ENCODE measurements at regions not wholly inside any gene's neighbourhood (a gene's known extent, or its start where the extent isn't known, plus 50 kb on each side); places are given as distances from the start of the nearest gene placed in this dataset.

- Histone ChIP-seq H3K4me3 (replicated peaks in 1 of 3; ENCODE audit: insufficient read depth in 1 of 3, low read depth in 1 of 3, low read length in 3 of 3) (no peak overlapping the region), H3K36me3 (ENCODE audit: control insufficient read depth in 2 of 2, extremely low read depth in 1 of 2, insufficient read depth in 2 of 2, low read length in 2 of 2) (no peaks in the 10 kb centered on the region), H3K27ac (ENCODE audit: insufficient read depth, low read depth, low read length) (no peak overlapping the region), H3K9ac (replicated peaks; ENCODE audit: extremely low read depth, insufficient read depth, low read length) (no peak overlapping the region), H3K4me2 (ENCODE audit: insufficient read depth, low read length) (no peak overlapping the region), H3K27me3 (ENCODE audit: control insufficient read depth in 2 of 2, insufficient read depth in 2 of 2, low read length in 2 of 2) (no peaks in the 10 kb centered on the region), H3K79me2 (ENCODE audit: control insufficient read depth, insufficient read depth, low read length) (no peaks in the 10 kb centered on the region), H3K9me3 (replicated peaks; ENCODE audit: control insufficient read depth, insufficient read depth, low read length) (no peaks in the 10 kb centered on the region), H3K9me1 (replicated peaks; ENCODE audit: control insufficient read depth, extremely low read depth, insufficient read depth, low read length) (no peaks in the 10 kb centered on the region), H3K4me1 (ENCODE audit: control insufficient read depth, extremely low read depth, insufficient read depth, low read length) (peaks cover 26% of the 10 kb centered on the region), H4K20me1 (replicated peaks; ENCODE audit: control insufficient read depth, extremely low read depth, insufficient read depth, low read length) (no peaks in the 10 kb centered on the region), H2AFZ (ENCODE audit: low read depth, low read length) (no peak overlapping the region)
- no peak for FAIRE-seq
- ChIA-PET POLR2A (no interaction called here), CTCF (interaction anchor here (1.5 kb wide), 1 partner anchor 33 kb away, joined by 5 read pairs; no protein-coding TSS in a partner anchor)
- no peak for DNase-seq (ENCODE audit: low read depth, low spot score)
- BruUV-seq (replicated peaks) = no TSS peak
- intact Hi-C loops (cut with micrococcal nuclease) = no loop called here
- no peak for TF ChIP-seq JUN (IDR thresholded peaks at IDR 0.05; ENCODE audit: borderline replicate concordance, insufficient read depth, insufficient read length, low read depth)
- TF ChIP-seq GATA2 (IDR thresholded peaks at IDR 0.05; ENCODE audit: insufficient read depth, insufficient read length, low read depth, low read length) = no peak
- no peak for TF ChIP-seq EZH2 (IDR thresholded peaks at IDR 0.05; ENCODE audit: borderline replicate concordance, low read depth, low read length, severe bottlenecking)
- TF ChIP-seq FOS (IDR thresholded peaks at IDR 0.05; ENCODE audit: borderline replicate concordance, insufficient read depth, low read length) = no peak
- TF ChIP-seq CTCF (IDR thresholded peaks at IDR 0.05; ENCODE audit: extremely low read depth in 1 of 2, insufficient read depth in 1 of 2, low read depth in 1 of 2, low read length in 2 of 2) = no peak
- TF ChIP-seq POLR2AphosphoS5 (IDR thresholded peaks at IDR 0.05; ENCODE audit: insufficient read depth, low read depth, low read length) = no peak
- no peak for TF ChIP-seq MAX (IDR thresholded peaks at IDR 0.05; ENCODE audit: insufficient read depth, insufficient read length)
- TF ChIP-seq POLR2A (IDR thresholded peaks at IDR 0.05; ENCODE audit: low read depth, low read length) = no peak
- no peak for TF ChIP-seq MYC (IDR thresholded peaks at IDR 0.05; ENCODE audit: low read depth, low read length)
- dilution Hi-C loops (cut with MboI; ENCODE audit: extremely low pct_ligation_motif_present, low sequenced_read_pairs) = no loop called here
Observed at GRCh38 chr6:44045672-44046015, 81.6 kb downstream of the MRPL14 start.

Data from endothelial cell of umbilical vein (primary cell).